Gastroesophageal sphincter (tissue), 3 donors: ENCODE measurements at regions not wholly inside any gene's neighbourhood (a gene's known extent, or its start where the extent isn't known, plus 50 kb on each side); places are given as distances from the start of the nearest gene placed in this dataset.

Experiments used
- CTCF ChIP-seq, 4 experiments: fragments of 200-600 bp in 2 of 4; fragments of 450-650 bp in 2 of 4; sonication (generic) in 1 of 4; IDR thresholded peaks; one replicate each; pipeline ENCODE4 v1.5.1; 2017 to 2019; ENCODE audit warnings: antibody characterized with exemption in 4 of 4, mild to moderate bottlenecking in 2 of 4, moderate library complexity in 2 of 4
- EP300 ChIP-seq: sonication (generic); formaldehyde crosslinking; IDR thresholded peaks from one replicate; pipeline ENCODE4 v1.6.1; 2017; ENCODE audit warnings: antibody characterized with exemption, mild to moderate bottlenecking
- POLR2A ChIP-seq, 2 donors: fragments of 450-650 bp; IDR thresholded peaks; one replicate each; pipeline ENCODE4 v1.6.1; 2017; ENCODE audit warnings: antibody characterized with exemption in 2 of 2, mild to moderate bottlenecking in 2 of 2, moderate library complexity in 1 of 2
- POLR2AphosphoS5 ChIP-seq: sonication (generic); formaldehyde crosslinking; IDR thresholded peaks from one replicate; pipeline ENCODE4 v1.6.1; 2017; ENCODE audit warnings: antibody characterized with exemption

GRCh38 chr3:70780790-70781189, 468.4 kb upstream of the MDFIC2 start:
- TF ChIP-seq CTCF (IDR thresholded peaks at IDR 0.05) (no peak), POLR2A (IDR thresholded peaks at IDR 0.05) (no peak), EP300 (no peak), POLR2AphosphoS5 (no peak)
